HG02588 (cell line): ENCODE measurements at regions not wholly inside any gene's neighbourhood (a gene's known extent, or its start where the extent isn't known, plus 50 kb on each side); places are given as distances from the start of the nearest gene placed in this dataset.

Source experiments
- ATAC-seq: cut with Tn5 transposase; IDR thresholded peaks from one replicate; pipeline ENCODE4 v1.9.1; 2021; ENCODE audit warnings: mild to moderate bottlenecking, moderate library complexity; ENCODE audit not compliant: unreplicated experiment

GRCh38 chr9:81292056-81292805 is 397.1 kb downstream of the TLE1 start:
- ATAC-seq: no peak

- no peak for ATAC-seq
Measured at GRCh38 chr9:81289622-81290021, 399.7 kb downstream of the TLE1 start.

GRCh38 chr9:81268048-81268447 is 421.3 kb downstream of the TLE1 start:
- no peak for ATAC-seq

- no peak for ATAC-seq
Measured at GRCh38 chr9:81266674-81267073, 422.7 kb downstream of the TLE1 start.

GRCh38 chr9:81266086-81266485 is 423.3 kb downstream of the TLE1 start:
- ATAC-seq: no peak

- ATAC-seq: no peak
Measured at GRCh38 chr9:81264516-81264915, 424.8 kb downstream of the TLE1 start.

GRCh38 chr9:81259896-81260295 is 429.5 kb downstream of the TLE1 start:
- no peak for ATAC-seq

- ATAC-seq: no peak
Measured at GRCh38 chr9:81256368-81256767, 433.0 kb downstream of the TLE1 start.

- no peak for ATAC-seq
Measured at GRCh38 chr9:81250606-81251005, 438.7 kb downstream of the TLE1 start.

- no peak for ATAC-seq
Measured at GRCh38 chr9:81250041-81250440, 439.3 kb downstream of the TLE1 start.

- ATAC-seq: no peak
Measured at GRCh38 chr9:81245254-81245956, 443.9 kb downstream of the TLE1 start.

GRCh38 chr9:81244631-81245030 is 444.7 kb downstream of the TLE1 start:
- no peak for ATAC-seq

- no peak for ATAC-seq
Measured at GRCh38 chr9:81242866-81243265, 446.5 kb downstream of the TLE1 start.

GRCh38 chr9:81239388-81239787 is 450.0 kb downstream of the TLE1 start:
- no peak for ATAC-seq

- no peak for ATAC-seq
Measured at GRCh38 chr9:81237565-81238231, 451.6 kb downstream of the TLE1 start.

GRCh38 chr9:81234924-81235610 is 454.3 kb downstream of the TLE1 start:
- no peak for ATAC-seq

- no peak for ATAC-seq
Measured at GRCh38 chr9:81231011-81231410, 458.3 kb downstream of the TLE1 start.

GRCh38 chr9:81227507-81228245 is 461.7 kb downstream of the TLE1 start:
- ATAC-seq: no peak

GRCh38 chr9:81225596-81225995 is 463.8 kb downstream of the TLE1 start:
- ATAC-seq: no peak

GRCh38 chr9:81224166-81225081 is 464.9 kb downstream of the TLE1 start:
- no peak for ATAC-seq
